GM19193 (cell line): ENCODE measurements at regions not wholly inside any gene's neighbourhood (a gene's known extent, or its start where the extent isn't known, plus 50 kb on each side); places are given as distances from the start of the nearest gene placed in this dataset.

Experiments
- POLR2A ChIP-seq: IDR thresholded peaks from 4 replicates; pipeline ENCODE4 v1.6.1; 2011; ENCODE audit not compliant: insufficient read depth, insufficient read length; ENCODE audit errors: extremely low read depth

DNA sequence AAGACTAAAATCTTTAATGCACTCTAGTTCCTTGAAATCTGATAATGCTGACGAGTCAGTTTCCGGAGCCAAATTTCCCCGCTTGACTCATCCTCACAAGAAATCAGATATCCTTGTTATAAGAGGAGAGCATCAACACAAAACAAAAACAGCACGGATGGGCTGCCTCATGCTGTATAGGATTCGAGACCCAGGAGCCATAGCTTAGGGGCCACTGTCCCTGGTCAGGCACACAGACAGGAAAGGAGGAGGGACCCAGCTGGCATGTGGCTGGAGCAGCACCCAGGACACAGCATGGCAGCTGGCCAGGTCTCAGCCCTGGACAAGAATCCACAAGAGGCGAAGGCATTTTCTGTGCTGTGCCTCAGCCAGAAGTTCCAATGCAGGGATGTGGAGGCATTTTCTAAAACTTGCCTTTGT, 110.2 kb upstream of the SPATA13 start:
- no peak for TF ChIP-seq POLR2A

DNA sequence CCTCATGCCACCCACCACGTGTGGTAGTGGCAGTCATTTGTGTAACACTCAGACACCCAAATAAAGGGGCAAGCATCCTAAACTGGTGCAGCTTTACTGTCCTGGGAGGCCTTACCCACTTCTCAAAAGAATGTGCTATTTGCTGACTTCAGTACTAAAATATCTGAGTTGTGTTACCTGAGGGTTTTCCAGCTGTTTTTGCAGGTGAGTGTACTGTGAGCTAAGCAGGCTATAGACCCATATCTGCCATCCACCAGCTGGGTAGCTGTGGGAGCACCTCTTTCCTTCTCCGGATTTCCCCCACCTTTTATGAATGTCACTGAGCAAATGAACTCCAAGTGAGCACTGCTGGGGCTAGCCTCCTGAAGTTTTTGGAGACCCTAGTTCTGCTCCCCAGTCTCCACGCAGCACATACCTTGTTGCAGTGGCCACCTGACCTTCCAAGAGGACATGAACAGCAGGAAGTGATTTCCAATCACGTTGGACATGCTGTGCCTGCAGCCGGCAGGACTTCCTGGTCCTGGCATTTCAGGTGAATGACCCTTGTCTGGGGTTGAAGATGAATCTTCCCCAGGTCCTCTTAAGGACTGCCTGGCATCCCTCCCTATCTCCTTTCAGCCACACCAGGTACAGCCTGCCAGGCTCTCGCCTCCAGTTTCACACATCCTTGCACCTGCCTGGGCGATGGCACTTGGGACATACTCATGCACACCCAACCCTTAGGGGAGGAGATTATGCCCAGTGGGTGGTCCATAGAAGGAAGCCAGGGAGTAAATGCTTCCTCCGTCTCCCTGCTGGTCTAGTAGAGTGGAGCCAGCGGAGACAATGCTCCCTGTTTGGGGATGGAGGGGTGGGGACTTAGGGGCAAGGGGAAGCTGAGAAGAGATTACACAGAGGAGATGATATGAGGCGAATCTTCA, 109.5 kb upstream of the SPATA13 start:
- no peak for TF ChIP-seq POLR2A

DNA sequence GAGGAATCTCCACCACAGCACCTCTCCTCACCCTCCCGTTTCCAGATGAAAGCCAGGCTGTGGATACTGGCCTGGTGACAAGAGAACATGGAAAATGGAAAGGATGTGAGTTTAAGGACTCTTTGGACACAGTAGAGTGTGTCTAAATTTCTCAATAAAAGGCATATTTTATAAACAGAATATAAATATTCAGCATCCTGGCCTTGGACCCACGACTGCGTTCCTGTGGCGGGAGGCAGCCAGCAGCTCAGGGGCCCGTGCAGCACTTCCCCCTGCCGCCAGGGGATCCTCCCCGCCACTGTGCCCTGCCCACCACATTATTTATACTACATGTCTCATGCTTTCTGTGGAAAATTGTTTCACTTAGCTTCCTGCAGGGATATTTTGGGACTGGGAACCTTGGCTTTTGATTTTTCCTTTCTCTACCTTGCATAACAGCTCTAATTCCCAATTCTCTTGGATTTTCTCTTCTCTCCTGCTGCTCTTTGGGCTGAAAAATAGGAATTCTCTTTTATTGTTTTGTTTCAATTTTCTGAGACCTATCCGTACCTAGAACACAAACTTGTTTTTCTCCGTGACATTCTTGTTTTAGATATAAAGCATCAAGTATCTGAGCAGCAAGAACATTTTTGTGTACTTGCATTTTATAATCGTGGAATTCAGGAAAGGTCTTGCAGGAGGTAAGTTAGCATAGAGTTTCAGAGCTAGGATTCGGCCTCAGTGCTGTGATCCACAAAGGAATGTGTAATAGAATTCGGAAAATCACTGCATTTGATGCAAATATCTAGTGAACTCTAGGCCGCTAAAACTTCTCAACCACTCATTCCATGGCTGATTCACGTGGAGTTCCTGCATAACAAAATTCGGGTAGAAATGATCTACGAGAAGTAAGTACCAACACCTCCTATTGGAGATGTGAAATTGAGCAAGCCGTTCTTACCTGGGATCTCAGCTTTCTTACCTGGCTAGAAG, 107.7 kb upstream of the SPATA13 start:
- no peak for TF ChIP-seq POLR2A

DNA sequence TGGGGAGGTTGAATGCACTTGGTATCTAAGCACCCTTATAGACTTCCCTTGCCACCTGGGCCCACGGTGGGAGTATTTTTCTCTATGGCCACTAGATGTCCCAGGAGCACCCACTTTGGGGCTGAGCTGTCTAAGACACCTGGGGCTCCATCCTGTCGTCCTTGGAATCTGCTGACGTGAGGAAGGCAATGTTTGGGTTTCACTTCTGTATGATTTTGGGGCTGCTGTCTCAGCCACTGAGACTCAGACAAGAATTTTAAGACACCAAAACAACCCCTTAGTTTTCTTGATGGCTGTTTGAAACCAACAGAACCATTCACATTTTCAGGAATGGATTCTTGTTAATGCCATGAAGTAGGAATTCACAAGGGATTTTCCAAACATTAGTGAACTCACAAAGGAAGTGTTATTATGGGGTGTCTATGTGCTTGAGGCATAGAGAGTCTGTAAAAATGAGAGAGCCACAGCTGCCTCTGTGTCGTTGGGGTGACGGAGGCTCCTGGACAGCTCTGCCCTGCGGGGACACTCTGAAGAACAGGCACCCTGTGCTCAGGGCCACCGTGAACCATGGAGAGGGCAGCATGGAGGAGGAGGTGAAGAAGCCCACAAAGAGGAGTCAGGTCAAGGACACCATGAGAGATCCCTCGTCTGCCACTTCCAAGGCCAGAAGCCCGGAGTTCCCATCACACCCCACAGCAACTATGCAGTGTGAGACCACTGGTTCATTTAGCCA, 106.8 kb upstream of the SPATA13 start:
- no peak for TF ChIP-seq POLR2A

DNA sequence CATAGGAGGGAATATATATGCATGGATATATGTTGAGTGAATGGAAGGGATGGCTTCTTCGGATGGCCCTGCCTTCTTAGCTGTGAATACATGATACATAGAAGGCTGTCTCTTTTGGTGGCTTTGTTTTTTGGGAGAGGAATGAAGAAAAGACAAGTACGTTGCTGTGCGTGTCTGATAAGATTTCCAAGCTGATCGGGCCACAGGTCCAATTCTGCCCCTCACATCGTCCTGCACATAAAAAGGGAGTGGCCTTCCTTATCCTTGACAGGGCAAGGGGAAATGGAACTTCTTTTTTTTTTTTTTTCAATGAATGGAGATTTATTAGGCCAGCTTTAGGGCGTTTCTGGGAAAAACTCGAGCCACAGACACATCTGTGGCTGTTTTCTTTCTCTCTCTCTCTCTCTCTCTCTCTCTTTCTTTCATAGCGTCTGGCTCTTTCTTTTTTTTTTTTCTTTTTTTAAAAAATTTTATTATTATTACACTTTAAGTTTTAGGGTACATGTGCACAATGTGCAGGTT, 103.8 kb upstream of the SPATA13 start:
- TF ChIP-seq POLR2A, result no peak

DNA sequence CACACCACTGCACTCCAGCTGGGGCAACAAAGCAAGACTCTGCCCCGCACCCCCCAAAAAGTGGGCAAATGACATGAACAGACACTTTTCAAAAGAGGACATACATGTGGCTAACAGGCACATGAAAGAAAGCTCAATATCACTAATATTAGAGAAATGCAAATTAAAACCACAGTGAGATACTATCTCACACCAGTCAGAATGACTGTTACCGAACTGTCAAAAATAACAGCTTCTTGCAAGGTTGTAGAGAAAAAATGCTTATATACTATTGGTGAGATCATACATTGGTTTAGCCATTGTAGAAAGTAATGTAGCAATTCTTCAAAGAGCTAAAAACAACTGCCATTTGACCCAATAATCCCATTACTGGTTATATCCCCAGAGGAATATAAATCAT, 99.5 kb upstream of the SPATA13 start:
- TF ChIP-seq POLR2A, result no peak

DNA sequence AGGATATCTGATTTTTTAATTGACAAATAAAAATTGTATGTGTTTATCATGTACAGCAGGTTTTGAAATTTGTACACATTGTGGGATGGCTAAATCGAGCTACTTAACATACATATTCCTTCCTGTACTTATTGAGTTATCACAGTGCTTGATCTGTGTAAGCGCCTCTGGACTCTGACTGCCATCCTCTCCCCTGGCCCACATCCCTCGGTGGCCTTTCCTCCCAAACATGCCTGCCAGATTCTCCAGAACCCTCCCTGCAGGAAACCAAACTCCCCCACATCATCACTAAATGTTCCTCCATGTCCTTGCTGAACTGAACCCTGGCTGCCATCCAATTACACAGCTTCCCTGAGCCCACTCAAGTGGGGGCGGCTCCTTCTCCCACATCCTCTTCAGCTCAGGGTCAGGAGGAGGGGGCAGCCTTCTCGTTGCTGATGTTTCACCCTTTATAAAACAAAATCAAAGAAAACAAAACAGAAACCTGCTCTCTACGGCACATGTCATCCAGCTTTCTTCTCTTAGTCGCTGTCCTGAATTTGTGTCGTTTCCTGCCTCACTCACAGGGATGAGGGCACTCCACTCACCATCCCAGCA, 97.1 kb upstream of the SPATA13 start:
- no peak for TF ChIP-seq POLR2A

DNA sequence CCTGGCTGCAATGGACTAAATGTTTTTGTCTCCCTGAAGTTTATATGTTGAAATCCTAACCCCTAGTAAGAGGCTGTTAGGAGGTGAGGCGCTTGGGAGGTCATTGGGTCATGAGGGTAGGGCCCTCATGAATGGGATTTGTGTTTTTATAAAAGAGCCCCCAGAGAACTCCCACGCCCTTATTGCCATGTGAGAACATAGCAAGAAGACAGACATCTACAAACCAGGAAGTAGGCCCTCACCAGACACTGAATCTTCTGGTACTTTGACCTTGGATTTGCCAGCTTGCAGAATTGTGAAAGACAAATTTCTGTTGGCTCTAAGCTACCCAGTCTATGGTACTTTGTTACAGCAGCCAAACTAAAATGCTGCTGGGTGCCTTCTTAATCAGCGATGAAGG, 96.1 kb upstream of the SPATA13 start:
- TF ChIP-seq POLR2A, result no peak

DNA sequence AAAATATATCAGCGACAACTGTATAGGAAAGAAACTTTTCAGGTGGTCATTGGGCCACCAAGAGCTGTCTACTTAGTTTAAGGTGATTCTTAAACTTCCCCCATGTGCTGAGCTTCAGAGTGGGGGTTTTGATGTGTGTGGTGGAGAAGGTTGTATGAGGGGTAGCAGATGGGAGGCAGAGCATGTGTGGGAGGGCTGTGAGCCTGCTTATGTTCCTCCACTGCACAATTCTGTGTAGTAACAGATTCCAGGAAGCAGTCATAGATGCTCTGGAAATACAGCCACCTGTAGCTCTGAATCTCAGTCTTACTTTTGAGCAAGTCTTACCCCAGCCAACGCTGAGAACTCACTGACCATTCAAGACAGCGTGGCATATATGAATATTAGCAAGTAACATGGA, 95.3 kb upstream of the SPATA13 start:
- TF ChIP-seq POLR2A, result no peak

DNA sequence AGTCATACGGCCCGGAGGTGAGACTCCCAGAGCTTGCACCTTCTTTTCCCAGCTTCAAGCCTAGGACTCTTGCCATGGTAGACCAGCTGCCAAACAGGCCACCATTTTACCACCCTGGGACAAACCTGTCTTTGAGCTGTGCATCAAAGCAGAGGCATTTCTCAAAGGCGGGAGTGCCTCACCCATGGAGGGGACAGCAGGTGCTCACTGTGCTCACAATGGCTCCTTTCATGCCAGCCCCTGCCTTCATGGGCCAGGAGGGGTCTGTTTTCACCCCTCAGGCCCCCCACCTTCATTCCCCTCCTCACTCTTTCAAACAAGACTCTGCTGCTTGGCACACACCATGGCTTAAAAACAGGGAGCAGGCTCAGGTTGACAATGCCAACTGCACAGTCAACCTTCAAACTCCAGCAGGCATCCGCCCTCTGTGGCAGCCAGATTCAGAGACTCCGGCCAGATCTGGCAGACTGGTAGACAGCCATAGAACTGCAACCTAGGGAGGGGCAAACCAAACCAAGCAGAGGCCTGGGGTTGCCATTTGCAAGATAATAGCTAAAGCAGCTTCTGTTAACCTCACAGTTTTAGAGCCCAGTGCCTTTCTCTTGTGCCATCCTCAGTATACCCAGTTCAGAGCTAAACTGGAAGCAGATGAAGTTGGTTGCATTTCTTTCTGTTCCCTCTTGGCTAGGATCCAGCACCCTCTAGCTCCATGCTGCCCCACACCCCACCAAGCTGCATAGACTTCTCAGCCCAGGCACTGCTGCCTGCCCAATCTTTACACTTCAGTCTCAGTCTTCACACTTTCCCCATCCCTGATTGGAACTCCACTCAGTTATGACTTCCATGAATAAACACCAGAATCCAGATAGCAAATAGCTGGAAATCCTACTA, 93.9 kb upstream of the SPATA13 start:
- no peak for TF ChIP-seq POLR2A

DNA sequence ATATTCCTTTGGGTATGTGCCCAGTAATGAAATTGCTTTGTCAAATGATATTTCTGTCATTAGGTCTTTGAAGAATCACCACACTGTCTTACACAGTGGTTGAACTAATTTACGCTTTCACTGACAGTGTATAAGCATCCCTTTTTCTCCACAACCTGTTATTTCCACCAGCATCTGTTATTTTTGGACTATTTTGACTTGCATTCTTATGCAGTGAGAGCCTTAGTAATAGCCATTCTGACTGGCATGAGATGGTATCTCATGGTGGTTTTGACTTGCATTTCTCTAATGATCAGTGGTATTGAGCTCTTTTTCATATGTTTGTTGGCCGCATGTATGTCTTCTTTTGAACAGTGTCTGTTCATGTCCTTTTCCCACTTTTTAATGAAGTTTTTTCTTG, 92.0 kb upstream of the SPATA13 start:
- no peak for TF ChIP-seq POLR2A

DNA sequence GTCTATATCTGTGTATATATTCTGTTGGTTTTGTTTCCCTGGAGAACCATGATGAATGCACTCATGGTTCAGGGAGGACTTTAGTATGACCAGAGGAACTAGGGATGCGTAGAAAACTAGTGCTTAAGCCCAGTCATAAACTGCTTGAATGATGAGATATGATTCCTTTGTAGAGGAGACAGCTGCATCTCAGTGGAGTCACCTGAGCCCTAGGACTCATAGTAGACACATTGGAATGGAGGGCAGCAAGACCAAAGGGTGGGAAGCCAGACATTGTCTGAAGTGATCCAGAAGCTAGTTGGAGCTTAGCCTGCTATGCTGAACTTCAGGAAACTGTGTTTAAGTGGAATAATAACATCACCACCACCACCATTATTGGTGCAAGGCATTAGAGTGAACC, 89.5 kb upstream of the SPATA13 start:
- no peak for TF ChIP-seq POLR2A

DNA sequence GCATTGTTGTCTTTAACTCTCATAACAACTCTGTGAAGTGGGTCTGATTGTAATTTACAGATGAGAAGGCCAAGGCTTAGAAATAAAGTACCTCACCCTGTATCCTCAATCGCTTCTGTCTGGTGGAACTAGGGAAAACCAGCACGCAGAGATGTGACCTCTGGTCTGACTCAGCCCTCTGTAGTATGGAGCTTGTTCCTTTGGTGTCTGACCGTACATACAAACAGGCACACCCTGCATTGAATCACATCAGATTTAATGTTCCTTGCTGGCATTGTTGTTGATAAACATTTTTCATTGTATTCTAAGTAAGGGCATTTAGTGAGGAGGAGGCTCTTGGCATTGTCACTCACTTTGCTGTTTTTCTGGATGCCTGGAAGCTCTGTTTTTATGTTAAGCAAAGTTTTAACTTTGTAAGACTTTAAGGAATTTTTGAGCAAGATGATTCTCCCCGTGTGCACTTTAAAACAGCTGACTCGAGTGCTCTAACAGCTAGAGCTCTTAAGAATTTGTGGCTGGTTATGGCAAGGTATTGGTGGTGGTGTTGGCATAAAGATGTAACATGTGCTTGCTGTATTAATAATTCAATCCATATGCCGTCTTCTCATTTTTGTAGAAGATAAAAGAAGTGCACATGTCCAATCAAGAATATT, 89.0 kb upstream of the SPATA13 start:
- TF ChIP-seq POLR2A, result no peak
